WI38 (cell line): ENCODE measurements at regions not wholly inside any gene's neighbourhood (a gene's known extent, or its start where the extent isn't known, plus 50 kb on each side); places are given as distances from the start of the nearest gene placed in this dataset.

Source experiments
- H3K4me3 ChIP-seq: 2 replicates; pipeline ENCODE4 v1.5.1; 2011; ENCODE audit warnings: low read depth, mild to moderate bottlenecking, control low read depth, low read length
- CTCF ChIP-seq: IDR thresholded peaks from 2 replicates; pipeline ENCODE4 v1.5.1; 2012; ENCODE audit warnings: low read depth, mild to moderate bottlenecking, control low read depth, low read length

GRCh38 chr3:72022027-72022426 lies 237.1 kb upstream of the PROK2 start:
- H3K4me3 ChIP-seq = no peak overlapping the region
- TF ChIP-seq CTCF = no peak

GRCh38 chr3:72021531-72021930 lies 236.6 kb upstream of the PROK2 start:
- H3K4me3 ChIP-seq = no peak overlapping the region
- TF ChIP-seq CTCF = no peak

- TF ChIP-seq CTCF = no peak
- no peak overlapping the region for H3K4me3 ChIP-seq
These were observed 233.5 kb upstream of the PROK2 start for GRCh38 chr3:72018343-72018984.

- H3K4me3 ChIP-seq = no peak overlapping the region
- no peak for TF ChIP-seq CTCF
These were observed 233.0 kb upstream of the PROK2 start for GRCh38 chr3:72017935-72018334.

- no peak for TF ChIP-seq CTCF
- no peak overlapping the region for H3K4me3 ChIP-seq
These were observed 232.4 kb upstream of the PROK2 start for GRCh38 chr3:72017311-72017710.

GRCh38 chr3:72015463-72015862 lies 230.5 kb upstream of the PROK2 start:
- TF ChIP-seq CTCF = no peak
- H3K4me3 ChIP-seq = no peak overlapping the region

GRCh38 chr3:72013084-72013483 lies 228.1 kb upstream of the PROK2 start:
- TF ChIP-seq CTCF = no peak

More at GRCh38 chr3:72013084-72013483, 228.1 kb upstream of the PROK2 start:
- H3K4me3 ChIP-seq = no peak overlapping the region
